GM13976 (cell line): ENCODE measurements at regions not wholly inside any gene's neighbourhood (a gene's known extent, or its start where the extent isn't known, plus 50 kb on each side); places are given as distances from the start of the nearest gene placed in this dataset.

Experiments
- DNase-seq: peaks from one replicate; pipeline ENCODE4 v3.0.0; 2012; ENCODE audit warnings: low spot score
- CTCF ChIP-seq: IDR thresholded peaks from 2 replicates; pipeline ENCODE4 v1.5.1; 2012; ENCODE audit warnings: borderline replicate concordance, mild to moderate bottlenecking; ENCODE audit not compliant: insufficient read depth; ENCODE audit errors: extremely low read depth, missing control alignments, control extremely low read depth
- in situ Hi-C: fragments of 300-500 bp; cut with MboI; formaldehyde crosslinking; loops from one replicate; pipeline ENCODE4 v1.12.0; 2022; ENCODE audit warnings: low sequenced_read_pairs, mixed read lengths, inconsistent platforms; ENCODE audit not compliant: unreplicated experiment

- no peak for TF ChIP-seq CTCF
- in situ Hi-C loops, result no loop called here
- no peak for DNase-seq
Observed at GRCh38 chr15:98444138-98444537, 204.2 kb upstream of the IGF1R start.

GRCh38 chr15:98445315-98445714 lies 203.0 kb upstream of the IGF1R start:
- TF ChIP-seq CTCF, result no peak
- no peak for DNase-seq
- in situ Hi-C loops, result no loop called here

GRCh38 chr15:98446083-98446482 lies 202.3 kb upstream of the IGF1R start:
- DNase-seq, result no peak
- in situ Hi-C loops, result no loop called here

GRCh38 chr15:98447069-98447468 lies 201.3 kb upstream of the IGF1R start:
- in situ Hi-C loops, result no loop called here
- DNase-seq, result no peak
- TF ChIP-seq CTCF, result no peak

More at GRCh38 chr15:98446083-98446482, 202.3 kb upstream of the IGF1R start:
- no peak for TF ChIP-seq CTCF

GRCh38 chr15:98451236-98451635 lies 197.1 kb upstream of the IGF1R start:
- DNase-seq, result no peak
- no peak for TF ChIP-seq CTCF
- in situ Hi-C loops, result no loop called here

GRCh38 chr15:98452238-98452637 lies 196.1 kb upstream of the IGF1R start:
- no peak for TF ChIP-seq CTCF
- DNase-seq, result no peak
- in situ Hi-C loops, result no loop called here

GRCh38 chr15:98455904-98456303 lies 192.4 kb upstream of the IGF1R start:
- in situ Hi-C loops, result no loop called here
- no peak for TF ChIP-seq CTCF

More at GRCh38 chr15:98455904-98456303, 192.4 kb upstream of the IGF1R start:
- no peak for DNase-seq
